ENCODE measurements at regions not wholly inside any gene's neighbourhood (a gene's known extent, or its start where the extent isn't known, plus 50 kb on each side); places are given as distances from the start of the nearest gene placed in this dataset.

GRCh38 chr9:105150991-105151685, 93.3 kb upstream of the SLC44A1 start:
- DNase-seq, result no peak

GRCh38 chr9:105151686-105151995, 92.8 kb upstream of the SLC44A1 start:
- DNase-seq, result no peak

GRCh38 chr9:105154723-105155191, 89.7 kb upstream of the SLC44A1 start:
- DNase-seq, result no peak

GRCh38 chr9:105157171-105157583, 87.3 kb upstream of the SLC44A1 start:
- DNase-seq, result peak; percentile 57 to 86

GRCh38 chr9:105158020-105158419, 86.4 kb upstream of the SLC44A1 start:
- DNase-seq, result no peak

- no peak for DNase-seq
These were observed 85.6 kb upstream of the SLC44A1 start for GRCh38 chr9:105158898-105159297.

GRCh38 chr9:105168870-105169319, 75.6 kb upstream of the SLC44A1 start:
- DNase-seq, result no peak

- no peak for DNase-seq
These were observed 73.4 kb upstream of the SLC44A1 start for GRCh38 chr9:105171076-105171475.

GRCh38 chr9:105171589-105171988, 72.9 kb upstream of the SLC44A1 start:
- DNase-seq, result no peak

GRCh38 chr9:105172436-105172835, 72.0 kb upstream of the SLC44A1 start:
- no peak for DNase-seq

- DNase-seq, result no peak
These were observed 71.1 kb upstream of the SLC44A1 start for GRCh38 chr9:105173306-105173705.

- no peak for DNase-seq
These were observed 70.6 kb upstream of the SLC44A1 start for GRCh38 chr9:105173826-105174225.

GRCh38 chr9:105176194-105176593, 68.3 kb upstream of the SLC44A1 start:
- no peak for DNase-seq

GRCh38 chr9:105178076-105178475, 66.4 kb upstream of the SLC44A1 start:
- no peak for DNase-seq

- DNase-seq, result no peak
These were observed 56.7 kb upstream of the SLC44A1 start for GRCh38 chr9:105187781-105188180.

GRCh38 chr9:105188746-105189145, 55.7 kb upstream of the SLC44A1 start:
- DNase-seq, result no peak

- DNase-seq, result no peak
These were observed 52.8 kb upstream of the SLC44A1 start for GRCh38 chr9:105191508-105192121.

- no peak for DNase-seq
These were observed 50.9 kb upstream of the SLC44A1 start for GRCh38 chr9:105193560-105193959.

GRCh38 chr9:105194234-105194633, 50.2 kb upstream of the SLC44A1 start:
- DNase-seq, result no peak

Data from hippocampal formation (tissue), 2 donors.